GM21381 (cell line): ENCODE measurements at regions not wholly inside any gene's neighbourhood (a gene's known extent, or its start where the extent isn't known, plus 50 kb on each side); places are given as distances from the start of the nearest gene placed in this dataset.

Experiments
- ATAC-seq: cut with Tn5 transposase; IDR thresholded peaks from one replicate; pipeline ENCODE4 v1.9.1; 2021; ENCODE audit warnings: mild to moderate bottlenecking, moderate library complexity; ENCODE audit not compliant: unreplicated experiment

DNA sequence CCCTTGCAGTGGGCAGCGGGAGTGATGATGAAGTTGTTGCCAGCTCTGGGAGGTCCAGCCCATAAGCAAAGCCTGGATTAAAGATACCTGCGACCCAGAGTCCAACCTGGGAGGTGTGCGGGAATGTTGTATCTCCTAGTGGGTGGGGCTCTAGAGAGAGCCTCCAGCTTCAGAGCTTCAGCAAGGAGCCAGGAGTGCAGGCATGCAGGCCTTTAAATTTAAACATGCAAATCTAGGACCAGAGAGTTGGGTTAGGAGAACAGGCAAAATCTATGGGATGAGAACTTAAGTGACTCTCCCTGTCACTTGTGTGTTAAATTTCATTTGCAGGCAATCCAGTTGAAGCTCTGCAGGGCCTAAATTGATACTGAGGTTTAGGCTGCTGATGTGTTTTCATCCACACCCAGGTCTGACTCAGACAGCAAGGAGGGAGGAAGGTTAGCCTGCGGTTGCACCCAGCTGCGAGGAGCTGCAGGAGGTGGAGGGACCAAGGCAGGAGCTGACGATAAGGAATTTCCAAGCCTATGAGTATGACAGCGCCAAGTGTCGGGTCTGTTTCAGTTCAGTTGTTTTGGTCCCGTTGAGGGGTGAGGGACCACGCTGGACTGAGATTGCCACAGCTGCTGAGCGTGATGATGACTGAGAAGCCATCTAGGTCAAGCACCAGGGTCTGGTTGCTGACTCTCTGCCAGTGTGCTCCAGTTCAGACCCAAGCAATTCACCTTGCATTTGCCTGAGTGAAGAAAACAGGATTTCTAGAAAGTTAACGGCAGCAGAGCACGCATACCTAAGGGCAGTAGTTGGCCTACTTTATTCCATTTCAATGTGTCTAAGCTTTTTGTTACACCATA is 243.0 kb downstream of the ICE1 start:
- ATAC-seq: no peak

DNA sequence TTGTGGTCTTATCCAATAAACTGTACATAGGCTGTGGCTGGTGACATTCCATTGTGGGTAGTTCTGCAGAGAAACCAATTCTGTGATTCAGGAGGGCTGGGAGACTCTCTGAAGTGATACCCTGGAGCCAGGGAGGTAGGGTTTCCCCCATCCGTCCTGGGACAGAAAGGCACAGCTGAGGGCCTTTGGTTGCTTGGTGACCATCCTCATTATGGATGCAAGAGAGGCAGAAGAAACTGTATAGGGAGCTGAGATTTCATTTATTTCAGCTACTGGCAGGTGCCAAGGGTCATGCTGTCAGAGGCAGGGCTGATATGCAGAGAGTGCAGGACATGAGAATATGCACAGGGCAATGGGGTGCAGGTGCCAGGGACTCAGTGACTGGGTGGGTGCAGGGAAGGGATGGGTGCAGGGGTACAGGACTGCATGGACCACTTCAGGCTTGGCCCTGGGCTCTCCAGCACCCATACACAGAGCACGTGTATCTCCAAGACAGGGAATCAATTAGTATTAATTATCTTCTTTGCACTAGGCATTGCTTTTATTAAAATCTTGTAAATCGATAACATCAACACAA is 236.5 kb downstream of the ICE1 start:
- ATAC-seq: no peak

DNA sequence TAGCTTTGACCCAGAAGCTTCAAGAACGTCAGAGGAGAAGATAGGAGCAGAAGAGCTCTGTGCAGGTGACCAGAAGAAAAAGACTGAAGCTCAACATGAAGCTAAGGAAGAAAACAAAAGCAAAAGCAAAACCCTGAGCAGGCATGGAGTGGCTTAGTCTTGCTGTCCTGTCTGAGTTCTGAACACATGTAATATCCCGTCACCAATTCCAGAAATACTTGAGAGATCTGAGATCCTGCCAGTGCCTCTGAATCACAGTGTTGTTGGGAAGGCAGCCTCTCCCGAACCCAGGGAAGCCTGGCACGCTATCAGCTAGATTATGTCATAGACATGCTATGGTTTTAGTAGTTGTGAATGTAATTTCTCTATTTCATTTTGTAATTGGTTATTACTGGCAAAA is 235.7 kb downstream of the ICE1 start:
- no peak for ATAC-seq

DNA sequence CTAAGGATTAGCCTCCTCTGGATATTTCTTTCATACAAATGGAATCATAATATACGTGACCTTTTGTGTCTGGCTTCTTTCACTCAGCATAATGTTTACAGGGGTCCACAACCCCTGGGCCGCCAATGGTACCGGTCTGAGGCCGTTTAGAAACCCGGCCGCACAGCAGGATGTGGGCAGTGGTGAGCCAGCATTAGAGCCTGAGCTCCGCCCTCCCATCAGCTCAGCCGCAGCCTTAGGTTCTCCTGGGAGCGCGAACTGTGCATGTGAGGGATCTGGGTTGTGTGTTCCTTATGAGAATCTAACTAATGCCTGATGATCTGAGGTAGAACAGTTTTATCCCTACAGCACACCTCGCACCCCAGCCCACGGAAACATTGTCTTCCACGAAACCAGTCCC is 229.7 kb downstream of the ICE1 start:
- no peak for ATAC-seq

DNA sequence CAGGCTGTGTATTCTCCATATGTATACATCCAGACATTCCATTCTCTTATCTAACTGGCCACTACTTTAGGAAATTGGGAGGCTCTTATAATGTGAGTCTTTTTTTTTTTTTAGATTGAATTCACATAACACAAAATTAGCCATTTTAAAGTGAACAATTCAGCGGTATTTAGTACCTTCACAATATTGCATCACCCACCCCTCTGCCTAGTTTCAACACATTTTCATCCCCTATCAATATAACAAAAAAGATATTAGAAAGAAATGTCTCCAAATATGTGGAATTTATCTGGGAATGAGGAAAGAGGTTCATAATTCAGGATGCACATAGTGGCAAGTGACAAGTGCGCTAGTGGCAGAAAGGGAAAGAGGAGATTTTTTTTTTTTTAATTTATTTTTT is 228.5 kb downstream of the ICE1 start:
- no peak for ATAC-seq

DNA sequence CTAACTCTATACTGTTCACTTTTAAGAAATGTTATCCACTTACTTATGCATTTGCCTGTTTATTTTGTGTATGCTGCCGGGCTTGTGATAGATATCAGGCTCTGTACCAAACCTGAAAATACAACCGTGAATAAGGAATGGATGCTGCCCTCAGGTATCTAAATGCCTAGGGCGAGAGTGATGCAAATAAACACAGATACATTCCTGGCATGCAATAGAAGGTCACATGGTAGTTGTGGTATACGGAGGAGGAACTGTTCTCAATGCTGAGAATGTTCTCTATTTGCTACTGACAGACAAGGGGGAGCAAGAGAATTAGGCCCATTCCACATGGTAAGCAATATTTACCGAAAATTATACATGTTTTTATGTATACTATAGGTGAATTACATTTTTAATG is 227.8 kb downstream of the ICE1 start:
- no peak for ATAC-seq

DNA sequence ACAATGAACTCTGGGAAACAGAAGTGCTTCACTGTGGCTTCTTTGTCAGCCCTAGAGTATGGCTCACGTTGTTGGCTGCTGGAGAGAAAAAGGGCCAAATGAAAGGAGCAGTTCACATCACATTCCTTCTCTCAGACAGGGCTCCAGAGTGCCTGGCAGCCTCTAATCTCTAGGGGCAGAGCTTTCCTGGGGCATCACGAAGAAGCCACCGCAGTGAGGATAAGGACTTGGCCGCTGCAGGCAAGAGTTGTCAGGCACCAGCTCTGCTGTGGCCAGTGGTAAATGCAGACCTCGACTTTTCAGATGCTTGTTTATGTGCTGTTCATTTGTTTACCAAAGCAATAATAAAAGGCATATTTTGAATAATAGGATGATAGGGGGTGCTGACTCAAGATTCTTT is 227.2 kb downstream of the ICE1 start:
- no peak for ATAC-seq

DNA sequence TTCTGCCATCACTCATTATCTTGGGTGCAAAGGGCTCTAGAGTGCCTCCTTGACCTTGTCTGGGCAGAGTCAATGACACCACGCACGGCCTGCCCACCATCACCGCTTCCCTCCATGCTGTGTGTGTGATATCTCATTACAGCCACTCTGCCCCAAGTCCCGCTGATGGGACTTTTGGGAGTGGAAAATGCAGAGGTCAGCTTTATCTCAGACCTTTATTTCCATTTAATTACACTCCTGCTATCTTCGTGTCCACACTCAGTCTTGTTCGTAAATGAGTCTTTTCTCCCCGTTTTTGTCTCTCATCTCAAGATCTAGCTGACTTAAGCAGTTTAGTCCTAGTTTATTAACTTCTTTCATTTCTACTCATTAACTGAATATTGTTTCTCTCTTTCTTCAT is 226.2 kb downstream of the ICE1 start:
- no peak for ATAC-seq

DNA sequence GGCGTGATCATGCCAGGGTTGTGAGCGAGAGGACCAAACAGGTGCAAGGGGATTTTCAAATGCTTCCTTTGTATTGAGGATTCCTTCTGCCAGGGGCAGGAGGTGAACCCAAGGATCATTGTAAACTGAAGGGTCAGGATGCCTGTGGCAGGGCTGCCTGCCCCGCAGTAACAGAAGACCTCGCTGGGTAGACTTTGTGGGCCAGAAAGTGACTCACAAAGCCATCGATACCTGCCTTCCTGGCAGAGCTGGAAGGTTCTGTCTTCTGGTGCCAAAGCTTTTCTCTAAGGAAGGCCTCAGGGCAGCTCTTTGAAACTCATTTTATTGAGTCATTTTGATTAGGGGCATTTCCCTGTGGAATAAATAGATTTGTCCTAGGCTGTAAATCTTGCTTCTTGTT is 223.4 kb downstream of the ICE1 start:
- ATAC-seq: no peak

DNA sequence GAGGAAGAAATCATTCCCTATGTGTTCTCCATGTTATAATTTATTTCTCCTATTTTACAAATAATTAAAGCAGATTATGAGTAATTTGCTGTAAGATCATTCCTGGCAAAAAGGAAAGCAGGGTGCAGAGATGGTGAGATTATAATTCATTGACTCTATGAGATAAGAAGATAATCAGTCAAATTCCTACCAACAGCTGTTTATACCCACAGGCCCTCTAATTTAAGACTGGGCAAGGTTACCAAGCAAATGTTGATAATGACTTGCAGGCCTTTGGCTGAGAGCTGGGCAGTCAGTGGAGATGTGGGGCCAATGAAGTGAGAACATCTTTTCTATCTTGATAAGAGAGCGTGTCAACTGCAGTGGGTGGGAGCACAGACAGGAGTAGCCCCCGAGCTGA is 222.7 kb downstream of the ICE1 start:
- ATAC-seq: no peak

DNA sequence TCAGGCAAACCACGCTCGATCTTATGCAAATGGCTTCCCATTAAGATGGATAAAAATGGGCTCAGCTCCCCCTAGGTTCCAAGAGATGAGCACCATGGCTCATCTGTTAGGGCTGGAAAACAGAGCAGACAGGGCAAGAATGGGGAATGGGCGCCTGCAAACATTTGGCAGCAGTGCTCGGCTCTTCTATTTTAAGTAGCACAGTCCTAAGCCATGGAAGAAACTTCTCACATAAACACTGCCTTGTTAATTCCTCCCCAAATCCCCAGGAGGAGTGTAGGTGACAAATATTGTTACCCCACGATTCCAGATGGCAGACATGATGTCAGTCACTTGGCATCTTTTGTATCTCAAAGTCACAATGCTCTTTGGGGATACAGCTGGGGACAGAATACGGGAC is 221.8 kb downstream of the ICE1 start:
- no peak for ATAC-seq

DNA sequence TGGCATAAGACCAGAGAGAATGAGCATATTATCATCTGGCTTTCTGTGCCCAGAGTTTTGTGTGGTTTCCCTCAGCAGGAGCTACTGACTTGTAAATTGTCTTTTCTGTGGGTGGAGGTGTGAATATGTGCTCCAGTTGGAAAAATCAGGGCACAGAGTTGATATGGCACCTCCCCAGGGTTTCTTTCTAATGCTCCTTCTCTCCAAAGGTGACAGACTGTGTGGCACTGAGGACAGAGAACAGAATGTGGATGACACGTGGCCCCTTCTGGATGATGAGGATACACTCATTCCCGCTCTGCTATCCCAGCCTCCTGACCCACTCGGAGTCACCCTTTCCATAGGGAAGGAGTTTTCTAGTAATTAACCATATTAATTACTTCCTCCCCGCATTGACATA is 221.0 kb downstream of the ICE1 start:
- ATAC-seq: no peak

DNA sequence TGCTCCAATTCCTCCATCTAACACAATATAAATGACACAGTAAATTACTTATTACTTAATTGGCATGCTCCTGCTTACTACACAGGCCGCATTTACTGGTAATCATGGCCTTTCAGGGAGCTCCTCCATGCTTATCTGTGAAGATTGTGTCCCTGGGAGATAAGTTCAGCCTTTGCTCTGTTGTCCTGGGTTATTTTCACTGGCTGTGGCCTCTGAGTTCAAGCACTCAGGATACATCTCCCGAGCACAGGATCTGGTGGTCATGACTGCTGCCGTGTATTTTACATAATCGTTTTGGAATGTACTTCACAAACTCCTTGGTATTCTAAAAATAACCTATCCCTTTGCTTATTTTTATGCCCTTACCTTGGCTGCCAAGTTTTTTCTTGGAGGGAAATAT is 215.7 kb downstream of the ICE1 start:
- ATAC-seq: no peak

DNA sequence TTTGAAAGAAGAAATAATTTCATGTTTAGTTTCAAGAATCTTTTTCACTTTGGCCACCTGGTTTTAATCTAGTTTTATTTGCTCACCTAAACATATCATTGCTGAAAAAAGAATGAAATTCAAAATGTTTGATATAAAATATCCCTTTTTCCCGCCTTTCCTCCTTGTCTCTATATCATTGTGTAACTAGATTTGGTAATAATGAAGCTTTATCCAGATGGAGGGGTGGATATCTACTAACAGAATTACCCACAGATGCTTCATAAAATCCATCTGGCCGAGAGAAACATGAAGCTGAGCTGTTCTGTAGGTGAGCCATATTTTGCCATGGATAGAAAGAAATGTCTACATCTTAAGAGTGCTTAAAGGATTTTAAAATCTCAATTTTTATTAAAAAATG is 214.7 kb downstream of the ICE1 start:
- no peak for ATAC-seq

DNA sequence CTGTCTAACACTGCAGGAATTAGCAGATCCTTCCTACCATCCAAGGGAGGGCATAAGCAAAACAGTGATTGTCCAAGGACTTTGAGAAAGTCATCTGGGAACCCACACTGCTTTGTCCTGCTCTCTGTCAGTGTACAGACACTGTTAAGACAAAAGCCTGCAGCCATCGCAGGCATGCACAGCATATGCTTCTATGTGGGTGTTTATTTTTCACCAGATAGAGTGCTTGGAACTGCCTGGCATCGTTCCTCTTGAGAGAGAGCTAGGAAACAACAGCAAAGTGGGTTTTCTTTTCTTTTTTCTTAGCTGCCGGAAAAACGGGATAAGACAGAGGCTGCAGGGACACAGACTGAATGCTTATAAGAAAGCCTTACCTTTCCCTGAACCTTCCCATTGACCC is 212.3 kb downstream of the ICE1 start:
- no peak for ATAC-seq

DNA sequence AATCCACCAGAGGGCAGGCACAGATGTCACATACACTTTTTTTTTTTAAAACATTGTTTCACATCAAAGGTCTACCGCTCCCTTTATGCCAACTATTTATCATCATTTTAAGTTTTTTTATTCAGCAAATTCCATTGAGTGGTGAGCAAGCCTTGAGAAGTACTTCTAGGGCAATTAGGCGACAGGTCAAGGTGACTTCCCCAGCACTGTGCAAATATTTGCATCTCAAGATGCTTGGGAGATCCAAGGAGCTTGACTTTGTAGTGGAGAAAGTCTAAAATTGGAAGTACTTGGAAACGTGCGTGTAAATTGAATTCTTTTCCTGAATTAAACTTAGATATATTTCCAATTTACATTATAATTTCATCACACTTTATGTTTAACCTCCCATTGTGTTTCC is 211.1 kb downstream of the ICE1 start:
- ATAC-seq: no peak

DNA sequence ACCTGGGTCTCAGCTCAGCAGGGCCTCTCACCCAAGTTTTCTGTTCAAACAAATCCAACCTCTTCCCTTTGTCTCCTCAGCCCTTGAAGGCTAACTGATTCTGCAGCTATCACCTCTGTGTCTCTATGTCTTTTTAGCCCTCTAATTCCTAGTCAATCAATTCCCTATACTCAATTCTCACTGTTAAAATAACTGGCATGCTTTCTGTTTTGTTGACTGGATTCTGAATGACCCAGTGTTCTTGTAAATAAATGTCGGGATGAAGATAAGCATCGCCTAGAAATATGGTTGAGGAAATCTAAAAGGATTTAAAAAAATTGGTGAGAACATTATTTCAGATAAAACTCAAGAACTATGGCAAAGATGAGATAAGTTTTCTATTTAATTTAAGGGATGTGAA is 210.2 kb downstream of the ICE1 start:
- ATAC-seq: no peak

DNA sequence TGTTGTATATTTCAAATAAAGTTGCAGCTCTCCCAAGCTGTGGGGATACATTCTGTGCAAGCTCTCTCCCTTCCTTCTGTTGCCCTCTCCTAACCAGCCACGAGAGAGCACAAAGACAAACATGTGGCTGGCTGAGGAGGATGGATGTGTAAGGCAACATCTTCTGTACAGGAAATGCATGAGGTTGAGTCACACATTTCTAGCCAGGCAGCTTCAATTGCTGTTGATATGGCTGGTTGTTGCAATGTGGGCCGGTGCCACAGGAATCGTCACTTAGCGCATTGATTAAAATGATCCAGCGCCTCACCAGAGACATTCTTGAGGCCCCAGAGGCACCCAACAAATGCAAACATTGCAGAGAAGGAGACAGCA is 207.1 kb downstream of the ICE1 start:
- ATAC-seq: no peak

DNA sequence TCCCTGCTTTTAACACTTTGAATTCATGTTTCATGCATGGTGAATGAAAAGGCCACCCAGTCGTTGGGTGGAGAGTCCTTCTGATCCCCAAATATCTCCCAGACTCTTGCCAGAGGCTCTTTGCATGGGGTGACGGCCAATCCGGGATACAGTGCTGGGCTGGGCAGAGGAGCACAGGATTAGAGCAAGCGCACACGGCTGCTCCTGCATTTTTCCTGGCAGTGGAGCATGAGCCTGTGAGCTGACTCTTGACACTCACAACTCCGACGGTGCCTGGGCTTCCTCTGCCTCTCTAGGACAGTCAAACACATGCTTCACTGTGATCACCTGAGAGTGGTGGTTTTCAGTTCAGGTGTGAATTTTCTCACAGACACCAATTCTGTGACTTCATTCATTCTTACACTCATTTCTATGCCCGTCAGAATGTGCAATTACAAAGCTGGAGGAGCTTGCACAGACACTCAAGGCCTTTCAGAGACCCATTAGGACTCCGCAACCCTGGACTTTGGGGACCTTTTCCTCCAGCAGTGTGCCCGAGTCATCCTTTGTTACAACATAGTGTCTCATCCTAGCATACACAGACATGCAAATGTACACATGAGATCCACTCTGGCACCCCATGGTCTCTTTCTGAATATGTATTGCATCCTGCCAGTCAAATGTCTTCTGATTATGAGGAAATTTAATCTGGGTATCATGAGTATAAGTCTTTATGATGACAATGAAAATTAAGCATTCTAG is 206.6 kb downstream of the ICE1 start:
- no peak for ATAC-seq

DNA sequence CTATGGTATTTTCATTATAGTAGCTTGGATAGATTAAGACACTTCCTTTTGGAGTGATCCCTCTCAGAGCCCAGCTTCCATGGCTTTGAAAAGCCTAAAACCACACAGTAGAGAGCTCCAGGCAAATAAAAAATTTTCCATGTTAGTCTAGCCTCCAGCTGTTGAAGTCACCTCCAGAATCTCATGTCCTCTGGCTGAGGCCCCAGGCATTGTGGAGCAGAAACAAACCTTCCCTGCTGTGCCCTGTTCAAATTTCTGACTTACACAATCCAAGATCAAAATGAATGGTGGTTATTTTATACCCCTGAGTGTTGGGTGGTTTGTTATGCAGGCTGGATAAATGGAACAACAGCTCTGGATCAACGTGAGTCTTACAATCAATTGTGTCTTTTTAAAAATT is 203.9 kb downstream of the ICE1 start:
- ATAC-seq: no peak

DNA sequence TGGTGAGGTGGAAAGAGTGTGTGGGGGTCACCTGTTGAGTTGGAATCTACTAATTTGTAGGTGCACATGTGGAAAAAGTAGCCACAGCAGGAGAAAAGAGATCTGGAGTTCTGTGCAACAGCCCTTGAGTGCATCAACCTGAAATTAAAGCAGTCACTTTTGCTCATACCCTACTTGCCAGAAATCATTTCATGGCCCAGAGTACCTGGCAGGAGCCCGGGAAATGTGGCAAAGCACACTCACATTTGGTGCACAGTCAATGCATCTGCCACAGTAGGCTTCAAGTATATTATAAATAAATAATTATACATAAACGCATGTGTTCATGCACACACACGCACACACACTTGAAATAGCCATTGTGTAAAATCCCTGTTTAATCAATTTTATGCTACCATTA is 203.0 kb downstream of the ICE1 start:
- ATAC-seq: no peak

DNA sequence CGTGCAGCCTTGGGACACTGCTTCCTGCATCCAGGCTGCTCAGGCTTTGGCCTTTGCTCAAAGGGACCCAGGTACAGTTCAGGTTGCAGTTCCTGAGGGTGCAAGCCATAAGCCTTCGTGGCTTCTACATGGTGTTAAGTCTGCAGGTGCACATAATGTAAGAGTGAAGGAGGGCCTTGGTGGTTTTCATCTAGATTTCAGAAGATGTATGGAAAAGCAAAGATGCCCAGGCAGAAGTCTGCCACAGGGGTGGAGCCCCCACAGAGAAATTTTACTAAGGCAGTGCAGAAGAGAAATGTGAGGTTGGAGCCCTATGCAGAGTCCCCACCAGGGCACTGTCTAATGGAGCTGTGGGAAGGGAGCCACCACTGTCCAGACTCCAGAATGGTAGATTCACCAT is 200.9 kb downstream of the ICE1 start:
- ATAC-seq: no peak
